Neural progenitor cell (in vitro differentiated cells): ENCODE measurements at regions not wholly inside any gene's neighbourhood (a gene's known extent, or its start where the extent isn't known, plus 50 kb on each side); places are given as distances from the start of the nearest gene placed in this dataset.

Source experiments
- DNase-seq: peaks from one replicate; pipeline ENCODE4 v3.0.0-alpha.2; 2016; ENCODE audit warnings: low spot score
- H2AFZ ChIP-seq: fragments of 200-600 bp; sonication (generic); replicated peaks from 2 replicates; pipeline ENCODE4 v1.6.1; 2016; ENCODE audit warnings: antibody characterized with exemption
- H3F3A ChIP-seq: fragments of 200-600 bp; sonication (generic); 2 replicates; pipeline ENCODE4 v1.6.1; 2016; ENCODE audit warnings: antibody characterized with exemption, low read depth
- H3K27ac ChIP-seq: fragments of 200-600 bp; sonication (generic); 2 replicates; pipeline ENCODE4 v1.5.1; 2016; ENCODE audit warnings: mild to moderate bottlenecking
- H3K27me3 ChIP-seq: fragments of 200-600 bp; sonication (generic); 2 replicates; pipeline ENCODE4 v1.6.1; 2016; ENCODE audit warnings: mild to moderate bottlenecking, moderate library complexity
- H3K36me3 ChIP-seq: fragments of 200-600 bp; sonication (generic); 2 replicates; pipeline ENCODE4 v1.5.1; 2016
- H3K4me1 ChIP-seq: fragments of 200-600 bp; sonication (generic); 2 replicates; pipeline ENCODE4 v1.6.1; 2016; ENCODE audit warnings: mixed run types
- H3K4me2 ChIP-seq: fragments of 200-600 bp; sonication (generic); 2 replicates; pipeline ENCODE4 v1.6.1; 2016
- H3K4me3 ChIP-seq: fragments of 200-600 bp; sonication (generic); 2 replicates; pipeline ENCODE4 v1.5.1; 2016
- H3K79me2 ChIP-seq: fragments of 200-600 bp; sonication (generic); 2 replicates; pipeline ENCODE4 v1.6.1; 2016; ENCODE audit warnings: low read depth
- H3K9ac ChIP-seq: fragments of 200-600 bp; sonication (generic); 2 replicates; pipeline ENCODE4 v1.6.1; 2016
- H3K9me3 ChIP-seq: fragments of 200-600 bp; sonication (generic); 2 replicates; pipeline ENCODE4 v1.5.1; 2016; ENCODE audit warnings: low read depth
- H4K20me1 ChIP-seq: fragments of 200-600 bp; sonication (generic); 2 replicates; pipeline ENCODE4 v1.6.1; 2016; ENCODE audit warnings: low read depth
- H3K27ac Mint-ChIP-seq: 3 replicates; pipeline ENCODE4 v1.8.0; 2021; ENCODE audit warnings: mixed read lengths
- H3K27me3 Mint-ChIP-seq: 2 replicates; pipeline ENCODE4 v1.8.0; 2022; ENCODE audit warnings: low read depth, mild to moderate bottlenecking, inconsistent platforms, moderate library complexity, mixed read lengths; ENCODE audit not compliant: insufficient read depth
- H3K36me3 Mint-ChIP-seq: 3 replicates; pipeline ENCODE4 v1.8.0; 2021; ENCODE audit warnings: mixed read lengths
- H3K4me1 Mint-ChIP-seq: 3 replicates; pipeline ENCODE4 v1.8.0; 2021; ENCODE audit warnings: mixed read lengths
- H3K4me3 Mint-ChIP-seq: 3 replicates; pipeline ENCODE4 v1.8.0; 2021; ENCODE audit warnings: mild to moderate bottlenecking, moderate library complexity, mixed read lengths
- H3K9me3 Mint-ChIP-seq: 3 replicates; pipeline ENCODE4 v1.8.0; 2020; ENCODE audit warnings: mixed read lengths
- EZH2 ChIP-seq: fragments of 200-600 bp; sonication (generic); IDR thresholded peaks from 2 replicates; pipeline ENCODE4 v1.6.1; 2017; ENCODE audit warnings: antibody characterized with exemption, mild to moderate bottlenecking, moderate library complexity
- EZH2phosphoT487 ChIP-seq: fragments of 200-600 bp; sonication (generic); IDR thresholded peaks from 2 replicates; pipeline ENCODE4 v1.6.1; 2017; ENCODE audit warnings: antibody characterized with exemption
- TF ChIP-seq, protein P1 (sequence below): fragments of 200-600 bp; sonication (generic); IDR thresholded peaks from 2 replicates; pipeline ENCODE4 v1.5.1; 2017; ENCODE audit warnings: antibody characterized with exemption, mild to moderate bottlenecking

DNA sequence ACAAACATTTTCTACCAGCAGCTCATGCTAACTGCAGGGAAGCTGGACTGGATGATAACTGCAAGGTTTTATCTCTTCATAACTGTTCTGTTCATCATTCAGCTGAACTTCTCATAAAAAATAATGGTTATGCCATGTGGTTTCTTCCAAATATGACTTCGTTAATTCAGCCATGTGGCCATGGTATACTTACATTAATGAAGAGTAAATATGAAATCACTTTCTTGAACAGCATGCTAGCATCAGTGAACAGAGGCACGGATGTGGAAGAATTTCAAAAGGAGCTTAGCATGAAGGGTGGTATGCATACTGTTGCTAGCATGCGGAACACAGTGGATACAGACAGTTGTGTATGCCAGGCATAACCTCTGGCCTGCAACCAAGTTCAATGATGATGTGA, 1417.0 kb upstream of the CDH8 start:
- no peak overlapping the region for H3K4me2 ChIP-seq
- Mint-ChIP-seq H3K4me3 (no peak overlapping the region), H3K36me3 (no peaks in the 10 kb centered on the region), H3K27ac (no peak overlapping the region), H3K27me3 (no peaks in the 10 kb centered on the region), H3K4me1 (no peaks in the 10 kb centered on the region), H3K9me3 (no peaks in the 10 kb centered on the region)
- no peaks in the 10 kb centered on the region for H4K20me1 ChIP-seq
- H3K36me3 ChIP-seq, result no peaks in the 10 kb centered on the region
- no peak overlapping the region for H2AFZ ChIP-seq
- H3K9ac ChIP-seq, result no peak overlapping the region
- DNase-seq, result no peak
- H3K4me3 ChIP-seq, result no peak overlapping the region
- H3F3A ChIP-seq, result no peaks in the 10 kb centered on the region
- no peaks in the 10 kb centered on the region for H3K9me3 ChIP-seq
- H3K79me2 ChIP-seq, result no peaks in the 10 kb centered on the region
- H3K4me1 ChIP-seq, result peaks cover 3% of the 10 kb centered on the region
- no peaks in the 10 kb centered on the region for H3K27me3 ChIP-seq
- TF ChIP-seq EZH2phosphoT487 (no peak), EZH2 (no peak)
- TF ChIP-seq, protein P1, sequence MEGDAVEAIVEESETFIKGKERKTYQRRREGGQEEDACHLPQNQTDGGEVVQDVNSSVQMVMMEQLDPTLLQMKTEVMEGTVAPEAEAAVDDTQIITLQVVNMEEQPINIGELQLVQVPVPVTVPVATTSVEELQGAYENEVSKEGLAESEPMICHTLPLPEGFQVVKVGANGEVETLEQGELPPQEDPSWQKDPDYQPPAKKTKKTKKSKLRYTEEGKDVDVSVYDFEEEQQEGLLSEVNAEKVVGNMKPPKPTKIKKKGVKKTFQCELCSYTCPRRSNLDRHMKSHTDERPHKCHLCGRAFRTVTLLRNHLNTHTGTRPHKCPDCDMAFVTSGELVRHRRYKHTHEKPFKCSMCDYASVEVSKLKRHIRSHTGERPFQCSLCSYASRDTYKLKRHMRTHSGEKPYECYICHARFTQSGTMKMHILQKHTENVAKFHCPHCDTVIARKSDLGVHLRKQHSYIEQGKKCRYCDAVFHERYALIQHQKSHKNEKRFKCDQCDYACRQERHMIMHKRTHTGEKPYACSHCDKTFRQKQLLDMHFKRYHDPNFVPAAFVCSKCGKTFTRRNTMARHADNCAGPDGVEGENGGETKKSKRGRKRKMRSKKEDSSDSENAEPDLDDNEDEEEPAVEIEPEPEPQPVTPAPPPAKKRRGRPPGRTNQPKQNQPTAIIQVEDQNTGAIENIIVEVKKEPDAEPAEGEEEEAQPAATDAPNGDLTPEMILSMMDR, result no peak
- H3K27ac ChIP-seq, result no peak overlapping the region

DNA sequence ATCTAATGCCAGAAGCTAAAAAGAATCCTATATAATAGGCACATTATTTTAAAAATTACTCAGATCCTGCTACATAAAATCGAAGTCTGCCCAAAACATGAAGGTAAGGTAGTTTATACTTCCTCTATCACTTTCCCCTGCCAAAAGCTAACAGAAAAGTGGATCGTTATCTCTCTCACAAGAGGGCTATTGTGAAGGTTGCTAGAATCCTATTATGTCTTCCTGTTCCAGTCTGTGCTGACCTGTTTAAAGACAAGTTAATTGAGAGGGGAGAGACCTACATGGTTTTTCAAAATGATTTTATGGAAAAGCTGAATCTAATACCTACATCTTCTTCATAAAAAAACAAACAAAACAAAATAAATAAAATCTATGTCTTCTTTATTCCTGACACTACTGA, 1410.9 kb upstream of the CDH8 start:
- Histone ChIP-seq H4K20me1 (no peaks in the 10 kb centered on the region), H3K4me1 (peaks cover 20% of the 10 kb centered on the region), H2AFZ (no peak overlapping the region), H3K27ac (no peak overlapping the region), H3K79me2 (no peaks in the 10 kb centered on the region), H3K36me3 (no peaks in the 10 kb centered on the region), H3K4me3 (no peak overlapping the region), H3K4me2 (peak overlapping the region; percentile 56), H3K9me3 (no peaks in the 10 kb centered on the region), H3F3A (no peaks in the 10 kb centered on the region), H3K9ac (no peak overlapping the region), H3K27me3 (no peaks in the 10 kb centered on the region)
- H3K27me3 Mint-ChIP-seq, result no peaks in the 10 kb centered on the region
- H3K27ac Mint-ChIP-seq, result no peak overlapping the region
- no peak overlapping the region for H3K4me3 Mint-ChIP-seq
- H3K4me1 Mint-ChIP-seq, result peaks cover 11% of the 10 kb centered on the region
- DNase-seq, result peak; percentile 53
- H3K36me3 Mint-ChIP-seq, result no peaks in the 10 kb centered on the region
- no peak for TF ChIP-seq EZH2
- TF ChIP-seq EZH2phosphoT487, result no peak
- TF ChIP-seq, protein P1, result no peak
- H3K9me3 Mint-ChIP-seq, result peaks cover 4% of the 10 kb centered on the region

DNA sequence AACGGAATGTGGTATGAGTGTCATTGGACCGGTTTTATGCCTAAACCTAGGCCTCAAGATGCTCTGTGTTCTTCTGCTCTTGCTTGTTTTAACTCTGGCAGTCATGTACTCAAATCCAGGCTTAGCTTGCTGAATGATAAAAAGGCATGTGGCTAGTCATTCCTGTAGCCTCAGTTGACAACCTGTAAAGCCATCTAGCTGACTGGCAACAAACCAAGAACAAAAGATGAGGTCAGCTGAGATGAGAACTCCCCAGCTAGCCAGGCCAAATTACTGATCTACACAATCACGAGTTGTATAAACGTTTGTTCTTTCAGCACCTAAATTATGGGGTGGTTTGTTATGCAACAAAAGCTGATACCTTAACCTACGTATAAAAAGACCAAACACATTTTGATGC, 1406.0 kb upstream of the CDH8 start:
- H3K36me3 Mint-ChIP-seq, result no peaks in the 10 kb centered on the region
- peaks cover 4% of the 10 kb centered on the region for H3K9me3 Mint-ChIP-seq

More for the DNA sequence above, 1406.0 kb upstream of the CDH8 start:
- Histone ChIP-seq H2AFZ (no peak overlapping the region), H3K4me2 (no peak overlapping the region), H3K9ac (no peak overlapping the region), H3K9me3 (no peaks in the 10 kb centered on the region), H3K27me3 (no peaks in the 10 kb centered on the region), H3K27ac (no peak overlapping the region), H3K79me2 (no peaks in the 10 kb centered on the region), H3K4me3 (no peak overlapping the region), H3K36me3 (no peaks in the 10 kb centered on the region), H3F3A (no peaks in the 10 kb centered on the region), H3K4me1 (peaks cover 7% of the 10 kb centered on the region), H4K20me1 (no peaks in the 10 kb centered on the region)
- H3K4me3 Mint-ChIP-seq, result no peak overlapping the region
- H3K27me3 Mint-ChIP-seq, result no peaks in the 10 kb centered on the region
- H3K4me1 Mint-ChIP-seq, result peaks cover 3% of the 10 kb centered on the region
- DNase-seq, result no peak
- TF ChIP-seq, protein P1, result no peak
- TF ChIP-seq EZH2 (no peak), EZH2phosphoT487 (no peak)
- H3K27ac Mint-ChIP-seq, result no peak overlapping the region
